ENCODE measurements at regions not wholly inside any gene's neighbourhood (a gene's known extent, or its start where the extent isn't known, plus 50 kb on each side); places are given as distances from the start of the nearest gene placed in this dataset.

GRCh38 chr10:58991856-58992255 lies 184.6 kb upstream of the PHYHIPL start:
- TF ChIP-seq EP300 (IDR thresholded peaks at IDR 0.05) (no peak), CTCF (IDR thresholded peaks at IDR 0.05) (no peak)

All from sigmoid colon (tissue), 4 donors.